ENCODE measurements at regions not wholly inside any gene's neighbourhood (a gene's known extent, or its start where the extent isn't known, plus 50 kb on each side); places are given as distances from the start of the nearest gene placed in this dataset.

DNA sequence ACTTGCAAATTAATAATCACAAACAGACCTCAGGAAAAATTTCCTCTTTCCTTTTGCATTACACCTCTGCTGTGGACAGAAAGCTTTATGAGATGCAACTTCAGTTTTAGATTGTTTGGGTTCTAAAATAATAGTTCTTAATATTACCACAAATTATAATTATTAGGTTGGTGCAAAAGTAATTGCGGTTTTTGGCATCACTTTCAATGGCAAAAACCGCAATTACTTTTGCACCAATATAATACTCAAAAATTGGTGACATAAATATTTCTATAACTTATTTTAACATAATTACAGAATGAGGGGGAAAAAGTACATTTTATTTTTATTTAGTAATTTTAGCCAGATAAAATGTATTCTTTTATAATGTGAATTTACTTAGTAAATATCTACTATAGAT is 804.4 kb upstream of the FAM98A start:
- no peak overlapping the region for H3K27ac Mint-ChIP-seq

DNA sequence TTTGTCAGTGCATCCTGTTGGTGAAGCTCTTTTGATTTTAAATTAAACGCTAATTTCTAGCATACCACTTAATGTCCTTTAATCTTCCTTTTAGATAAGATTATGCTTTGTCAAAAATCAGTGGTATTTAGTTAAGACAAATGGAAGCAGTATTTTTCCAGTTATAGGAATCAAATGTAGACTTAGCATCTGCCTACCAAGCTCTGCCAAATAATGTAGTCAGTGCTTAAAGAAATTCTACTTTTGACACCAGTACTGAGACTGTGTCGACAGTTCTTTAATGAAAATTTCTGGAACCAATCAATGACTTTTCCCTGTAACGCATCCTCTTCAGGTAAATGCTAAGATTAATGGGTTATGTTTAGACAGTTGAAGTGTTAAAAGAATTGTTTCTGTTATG is 803.3 kb upstream of the FAM98A start:
- Mint-ChIP-seq H3K27ac (no peak overlapping the region), H3K4me1 (no peaks in the 10 kb centered on the region), H3K4me3 (no peak overlapping the region), H3K9me3 (peaks cover 0 to 4% of the 10 kb centered on the region in 2 donors), H3K27me3 (no peaks in the 10 kb centered on the region)
- ATAC-seq (no peak), DNase-seq (no peak)

More for the DNA sequence above, 804.4 kb upstream of the FAM98A start:
- Mint-ChIP-seq H3K9me3 (peaks cover 0 to 4% of the 10 kb centered on the region in 2 donors), H3K4me1 (no peaks in the 10 kb centered on the region), H3K4me3 (no peak overlapping the region), H3K27me3 (no peaks in the 10 kb centered on the region)
- ATAC-seq (no peak), DNase-seq (no peak)

DNA sequence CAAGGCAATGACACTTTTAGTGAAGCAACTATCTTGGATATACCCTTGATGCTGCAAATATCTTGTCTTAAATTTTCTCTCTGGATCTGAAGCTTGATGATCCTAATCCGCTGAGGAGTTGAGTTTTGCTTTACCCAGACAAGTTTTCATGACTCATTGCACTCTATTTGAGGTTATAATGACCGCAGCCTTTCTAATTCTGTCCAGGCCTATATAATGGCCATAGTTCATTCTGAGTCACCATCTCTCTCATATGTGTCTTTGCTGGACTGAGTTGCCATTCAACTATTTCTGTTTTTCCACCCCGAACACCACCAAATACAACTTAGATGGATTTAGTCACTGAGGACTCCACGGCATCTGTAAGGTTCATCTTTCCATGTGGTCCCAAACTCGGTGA is 802.1 kb upstream of the FAM98A start:
- no peaks in the 10 kb centered on the region for H3K27me3 Mint-ChIP-seq

DNA sequence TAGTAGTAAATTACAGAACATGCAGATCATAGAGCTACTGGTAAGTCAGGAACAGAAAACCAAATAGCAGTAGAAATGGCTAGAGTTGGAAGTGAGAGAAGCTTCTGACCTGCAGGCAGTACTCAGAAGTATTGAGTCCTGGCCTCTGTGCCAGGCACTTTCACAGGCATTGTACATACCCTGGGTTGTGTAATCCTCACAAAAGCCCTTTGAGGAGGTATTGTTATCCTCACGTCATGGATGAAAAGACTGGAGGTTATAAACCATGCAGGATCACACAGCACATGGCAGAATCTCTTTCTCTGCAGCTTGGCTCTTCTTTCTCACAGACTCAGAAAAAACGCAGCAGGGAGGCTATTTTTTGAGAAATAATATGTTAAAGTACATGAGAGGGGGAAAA is 789.3 kb upstream of the FAM98A start:
- H3K27me3 Mint-ChIP-seq = no peaks in the 10 kb centered on the region
- H3K27ac Mint-ChIP-seq = no peak overlapping the region
- no peaks in the 10 kb centered on the region for H3K4me1 Mint-ChIP-seq
- H3K4me3 Mint-ChIP-seq = no peak overlapping the region
- ATAC-seq (no peak), DNase-seq (no peak)
- H3K9me3 Mint-ChIP-seq = peaks cover 8 to 17% of the 10 kb centered on the region in 2 donors

More for the DNA sequence above, 802.1 kb upstream of the FAM98A start:
- no peak overlapping the region for H3K27ac Mint-ChIP-seq
- DNase-seq (no peak), ATAC-seq (no peak)
- no peak overlapping the region for H3K4me3 Mint-ChIP-seq
- H3K9me3 Mint-ChIP-seq = peaks cover 2 to 4% of the 10 kb centered on the region in 2 donors
- no peaks in the 10 kb centered on the region for H3K4me1 Mint-ChIP-seq

DNA sequence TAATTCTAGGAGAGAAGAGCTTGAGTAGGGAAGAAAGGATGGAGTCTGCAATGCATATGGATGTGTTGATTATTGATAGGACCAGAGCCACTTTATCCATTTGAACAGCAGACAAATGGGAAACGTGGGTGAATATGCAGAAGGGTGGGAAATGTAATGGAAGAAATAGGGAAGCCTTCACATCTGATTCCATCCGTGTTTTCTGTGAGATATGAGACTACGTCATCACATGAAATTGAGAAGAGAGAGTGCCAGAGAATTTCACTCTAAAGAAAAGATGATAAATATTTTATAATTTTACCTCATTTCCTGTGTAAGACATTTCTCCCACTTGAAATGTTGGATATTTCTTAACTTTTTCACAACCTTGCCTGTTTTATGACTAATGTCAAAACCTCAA is 788.4 kb upstream of the FAM98A start:
- DNase-seq = no peak
- Mint-ChIP-seq H3K9me3 (peaks cover 8 to 17% of the 10 kb centered on the region in 2 donors), H3K27me3 (no peaks in the 10 kb centered on the region), H3K4me1 (no peaks in the 10 kb centered on the region), H3K27ac (no peak overlapping the region), H3K4me3 (no peak overlapping the region)
- ATAC-seq = no peak

DNA sequence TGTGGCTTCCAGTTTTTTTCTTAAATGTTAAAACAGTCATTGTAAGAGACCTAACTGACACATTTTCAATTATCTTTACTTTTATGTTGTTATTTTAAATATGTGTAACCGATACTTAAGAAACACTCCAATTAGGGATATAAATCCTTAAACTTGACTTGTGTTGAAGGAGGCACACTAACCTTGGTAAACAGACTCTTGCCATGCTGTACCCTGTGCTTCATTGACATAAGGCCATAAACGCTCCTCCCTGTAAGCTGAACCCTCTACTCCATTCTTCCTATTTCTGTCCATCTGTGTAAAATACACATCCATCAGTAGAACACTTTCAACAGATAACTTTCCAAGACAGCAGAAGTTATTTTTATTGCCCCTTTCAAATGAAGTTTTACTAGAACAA is 780.5 kb upstream of the FAM98A start:
- Mint-ChIP-seq H3K27ac (no peak overlapping the region), H3K4me1 (no peaks in the 10 kb centered on the region), H3K27me3 (no peaks in the 10 kb centered on the region), H3K4me3 (no peak overlapping the region), H3K9me3 (peaks cover 0 to 5% of the 10 kb centered on the region in 2 donors)
- DNase-seq (no peak), ATAC-seq (no peak)

DNA sequence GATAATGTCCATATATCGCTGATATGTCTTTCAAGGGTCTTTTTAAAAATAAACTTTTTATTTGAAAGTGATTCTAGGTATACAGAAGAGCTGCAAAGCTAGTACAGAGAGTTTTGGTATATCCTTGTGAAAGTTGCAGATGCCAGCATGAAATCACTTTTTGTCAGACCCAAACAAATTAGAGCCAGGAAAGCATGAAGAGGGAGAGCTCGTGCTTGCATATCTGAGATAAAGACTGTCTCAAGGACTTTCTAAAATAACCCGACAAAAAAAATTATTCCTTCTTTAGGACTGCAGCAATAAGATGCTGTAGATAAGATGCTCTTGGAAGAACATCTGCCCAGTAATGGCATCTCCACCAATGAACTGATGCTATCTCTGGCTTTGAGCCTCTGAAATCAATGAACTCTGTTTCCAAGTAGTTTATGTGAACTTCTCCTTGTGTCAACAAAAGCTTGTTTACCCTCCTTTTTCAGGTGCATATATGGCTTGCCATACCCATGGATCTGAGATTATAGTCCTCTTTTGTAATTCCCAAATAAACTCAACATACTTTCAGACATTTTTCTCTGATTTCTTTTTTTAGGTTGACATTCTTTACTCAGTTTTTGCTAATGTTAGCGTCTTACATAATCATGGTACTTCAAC is 774.6 kb upstream of the FAM98A start:
- H3K4me1 Mint-ChIP-seq = no peaks in the 10 kb centered on the region
- no peak overlapping the region for H3K27ac Mint-ChIP-seq
- no peak for ATAC-seq
- no peak overlapping the region for H3K4me3 Mint-ChIP-seq
- H3K27me3 Mint-ChIP-seq = no peaks in the 10 kb centered on the region
- DNase-seq = no peak
- peaks cover 0 to 4% of the 10 kb centered on the region in 2 donors for H3K9me3 Mint-ChIP-seq

DNA sequence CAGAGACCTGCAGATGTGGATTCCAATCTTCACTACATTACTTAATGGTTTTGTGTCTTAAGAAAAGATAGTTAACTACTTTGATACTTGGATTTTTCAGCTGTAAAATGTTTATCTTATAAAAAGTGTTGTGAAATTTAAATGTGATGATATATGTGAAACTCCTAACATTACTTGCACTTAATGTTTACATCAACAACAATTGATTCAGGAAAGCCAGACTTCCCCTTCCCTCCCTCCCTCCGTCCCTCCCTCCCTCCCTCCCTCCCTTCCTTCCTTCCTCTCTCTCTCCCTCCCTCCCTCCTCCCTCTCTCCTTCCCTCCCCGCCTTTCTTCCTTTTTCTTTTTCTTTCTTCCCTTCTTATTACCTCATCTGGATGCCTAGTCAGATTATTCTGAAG is 773.9 kb upstream of the FAM98A start:
- Mint-ChIP-seq H3K27ac (no peak overlapping the region), H3K4me3 (no peak overlapping the region), H3K4me1 (no peaks in the 10 kb centered on the region), H3K9me3 (peaks cover 0 to 4% of the 10 kb centered on the region in 2 donors), H3K27me3 (no peaks in the 10 kb centered on the region)
- no peak for DNase-seq
- no peak for ATAC-seq

DNA sequence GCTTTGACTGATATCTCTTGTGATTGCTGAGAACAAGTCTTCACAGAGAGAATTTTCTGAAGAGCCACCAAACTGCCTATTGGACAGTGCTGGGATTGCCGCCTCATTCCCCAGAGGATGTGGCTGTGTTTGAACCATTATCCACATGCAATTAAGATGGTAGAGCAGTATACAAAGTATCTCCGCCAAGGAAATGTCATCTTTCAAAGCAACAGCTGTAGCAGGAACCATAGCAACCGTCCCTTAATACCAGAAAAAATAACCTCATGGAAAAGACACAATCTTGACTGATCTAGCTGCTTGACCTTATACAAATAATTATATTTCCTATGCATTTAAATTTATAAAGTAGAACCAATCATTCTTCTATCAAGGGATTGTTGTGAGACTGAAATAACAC is 772.6 kb upstream of the FAM98A start:
- no peak for ATAC-seq
- Mint-ChIP-seq H3K4me1 (no peaks in the 10 kb centered on the region), H3K9me3 (no peaks in the 10 kb centered on the region), H3K27me3 (no peaks in the 10 kb centered on the region), H3K27ac (no peak overlapping the region), H3K4me3 (no peak overlapping the region)
- no peak for DNase-seq

DNA sequence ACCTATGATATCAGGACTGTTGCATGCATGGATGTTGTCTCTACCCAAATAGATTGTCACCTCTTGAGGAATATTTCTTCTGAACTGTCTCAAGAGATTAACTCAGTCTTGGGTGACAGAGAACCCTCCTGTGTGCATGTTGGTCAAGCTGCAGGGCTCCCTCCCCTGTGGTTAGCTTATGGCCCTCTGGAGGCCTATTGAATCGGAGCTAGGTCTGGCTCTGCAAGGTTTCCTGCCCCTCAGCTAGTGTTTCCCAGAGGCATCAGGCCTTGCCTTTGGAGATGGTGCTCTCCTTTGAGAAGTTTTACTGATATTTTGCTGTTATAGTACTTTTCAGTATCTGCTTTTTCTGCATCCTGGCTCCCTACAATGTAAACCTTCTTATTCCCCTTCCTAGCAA is 769.2 kb upstream of the FAM98A start:
- no peak overlapping the region for H3K4me3 Mint-ChIP-seq
- no peak overlapping the region for H3K27ac Mint-ChIP-seq
- DNase-seq (no peak), ATAC-seq (no peak)
- no peaks in the 10 kb centered on the region for H3K9me3 Mint-ChIP-seq
- no peaks in the 10 kb centered on the region for H3K4me1 Mint-ChIP-seq
- H3K27me3 Mint-ChIP-seq = no peaks in the 10 kb centered on the region

DNA sequence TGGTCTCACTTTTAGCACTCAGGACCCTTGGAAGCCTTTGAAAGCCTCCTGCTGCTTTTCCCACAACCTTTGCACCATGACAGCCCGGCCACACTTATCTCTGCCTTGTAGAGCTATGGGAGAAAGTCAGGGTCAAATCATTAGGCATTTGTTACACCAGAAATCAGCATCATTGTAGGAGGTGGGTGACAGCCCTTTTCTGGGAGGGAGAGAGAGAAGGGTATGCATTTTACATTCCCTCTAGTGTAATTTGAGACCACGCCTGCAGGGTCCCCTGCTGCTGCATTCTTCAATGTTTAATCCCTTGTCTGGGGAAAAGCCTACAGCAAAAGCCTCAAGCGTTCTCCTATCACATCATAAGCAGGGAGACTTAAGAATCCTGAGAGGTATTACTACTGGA is 766.8 kb upstream of the FAM98A start:
- H3K9me3 Mint-ChIP-seq = no peaks in the 10 kb centered on the region
- no peak for ATAC-seq
- no peaks in the 10 kb centered on the region for H3K27me3 Mint-ChIP-seq
- H3K27ac Mint-ChIP-seq = no peak overlapping the region
- no peak for DNase-seq
- no peak overlapping the region for H3K4me3 Mint-ChIP-seq
- H3K4me1 Mint-ChIP-seq = no peaks in the 10 kb centered on the region

DNA sequence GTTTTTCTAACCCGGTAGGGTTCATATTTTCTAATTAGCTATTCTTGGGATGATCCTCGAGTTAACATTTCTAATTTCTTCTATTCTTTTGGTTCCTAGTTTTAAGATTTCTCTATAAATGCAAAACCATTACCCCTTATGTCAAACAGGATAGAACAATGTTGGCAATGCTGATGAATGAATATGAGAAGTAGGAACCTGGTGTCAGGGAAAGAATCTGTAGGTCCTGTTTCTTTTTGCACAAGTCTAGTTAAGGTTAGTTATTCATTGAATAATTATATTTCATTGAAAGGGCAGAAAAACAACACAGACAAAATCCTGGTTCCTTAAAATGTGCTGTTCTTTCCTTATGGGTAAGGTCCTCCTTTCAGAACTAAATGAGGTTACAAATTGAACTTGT is 766.4 kb upstream of the FAM98A start:
- ATAC-seq = no peak
- Mint-ChIP-seq H3K9me3 (no peaks in the 10 kb centered on the region), H3K27ac (no peak overlapping the region), H3K4me1 (no peaks in the 10 kb centered on the region), H3K27me3 (no peaks in the 10 kb centered on the region), H3K4me3 (no peak overlapping the region)
- DNase-seq = no peak

DNA sequence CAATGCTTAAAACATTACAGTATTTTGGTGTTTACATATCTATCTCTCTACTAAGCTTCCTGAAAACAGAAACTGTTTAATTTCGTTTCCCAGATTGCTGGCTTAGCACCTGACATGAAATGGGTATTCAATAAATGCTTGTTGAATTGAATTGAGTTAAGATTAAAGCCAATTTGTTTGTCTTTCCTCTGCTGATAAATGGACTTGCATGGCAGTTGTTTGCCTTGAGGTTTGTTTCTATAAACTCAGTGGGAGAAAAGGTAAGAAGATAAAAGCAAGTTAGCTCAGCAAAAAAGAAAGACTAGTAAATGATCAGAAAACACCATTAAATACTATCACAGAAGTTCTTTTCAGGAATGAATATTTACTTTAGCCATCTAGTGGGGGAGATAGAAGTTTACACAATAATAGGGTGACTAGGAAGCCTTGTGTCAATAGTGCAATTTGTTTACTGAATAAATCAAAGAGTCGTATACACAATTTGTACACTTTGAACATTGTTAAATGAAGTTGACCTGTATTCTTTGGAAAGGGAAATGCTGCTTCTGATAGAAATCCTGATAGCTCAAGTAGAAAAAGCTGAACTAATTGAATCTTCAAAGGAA is 754.5 kb upstream of the FAM98A start:
- Mint-ChIP-seq H3K27me3 (no peaks in the 10 kb centered on the region), H3K27ac (no peak overlapping the region), H3K4me1 (no peaks in the 10 kb centered on the region), H3K4me3 (no peak overlapping the region), H3K9me3 (peaks cover 0 to 11% of the 10 kb centered on the region in 2 donors)
- DNase-seq = no peak
- no peak for ATAC-seq

DNA sequence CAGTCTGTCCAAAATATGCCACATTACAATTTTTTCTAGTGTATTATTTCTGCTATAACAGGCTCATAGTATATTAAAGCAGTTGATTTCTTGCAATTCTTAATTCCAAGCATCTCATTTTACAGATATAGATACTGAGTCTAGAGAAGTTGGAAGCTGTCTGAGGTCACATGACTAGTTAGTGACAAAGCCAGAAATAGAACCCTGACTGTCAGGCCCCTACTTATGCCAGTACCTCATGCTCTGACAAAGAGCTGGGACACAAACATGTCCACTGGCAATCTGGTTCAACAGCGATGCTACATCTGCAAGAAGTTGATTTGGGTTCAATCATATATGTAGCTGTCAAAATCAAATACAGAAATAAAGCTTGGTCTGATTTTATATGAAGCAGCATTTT is 750.4 kb upstream of the FAM98A start:
- no peaks in the 10 kb centered on the region for H3K9me3 Mint-ChIP-seq
- ATAC-seq = no peak
- H3K27me3 Mint-ChIP-seq = no peaks in the 10 kb centered on the region
- no peak for DNase-seq
- H3K4me1 Mint-ChIP-seq = no peaks in the 10 kb centered on the region
- H3K4me3 Mint-ChIP-seq = no peak overlapping the region
- no peak overlapping the region for H3K27ac Mint-ChIP-seq

DNA sequence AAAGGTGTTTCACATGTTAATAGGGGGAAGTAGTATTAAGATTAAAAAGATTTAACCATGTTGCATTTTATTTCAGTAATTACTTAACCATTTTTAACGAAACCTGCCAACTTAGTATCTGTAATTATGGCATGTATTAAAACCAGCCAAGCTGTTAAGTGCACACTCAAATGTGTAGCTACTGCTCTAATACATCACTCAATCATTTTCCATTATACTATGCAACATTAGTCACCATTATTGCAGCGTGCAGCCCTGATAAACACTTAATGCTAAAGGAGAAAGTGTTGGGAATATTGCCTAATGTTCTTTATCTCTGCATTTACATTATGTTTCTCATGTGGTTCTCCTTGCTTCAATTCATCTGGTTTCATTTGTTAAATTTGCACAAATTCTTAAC is 745.9 kb upstream of the FAM98A start:
- Mint-ChIP-seq H3K4me1 (no peaks in the 10 kb centered on the region), H3K4me3 (no peak overlapping the region)

DNA sequence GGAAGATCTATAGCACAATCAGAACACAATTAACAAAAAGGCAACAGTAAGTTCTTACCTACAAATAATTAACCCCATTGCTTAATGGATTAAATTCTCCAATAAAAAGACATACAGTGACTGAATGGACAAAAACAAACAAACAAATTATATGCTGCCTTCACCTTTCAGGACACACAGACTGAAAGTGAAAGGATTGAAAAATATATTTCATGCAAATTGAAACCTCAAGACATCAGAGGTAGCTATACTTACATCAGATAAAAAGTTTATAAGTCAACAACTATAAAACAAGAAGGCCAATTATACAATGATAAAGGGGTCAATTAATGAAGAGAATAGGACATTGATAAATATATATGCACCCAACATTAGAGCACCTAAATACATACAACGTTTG is 741.2 kb upstream of the FAM98A start:
- Mint-ChIP-seq H3K4me3 (no peak overlapping the region), H3K27me3 (no peaks in the 10 kb centered on the region), H3K27ac (no peak overlapping the region), H3K9me3 (peaks cover 4 to 18% of the 10 kb centered on the region in 2 donors), H3K4me1 (no peaks in the 10 kb centered on the region)
- DNase-seq (no peak), ATAC-seq (no peak)

More for the DNA sequence above, 745.9 kb upstream of the FAM98A start:
- Mint-ChIP-seq H3K27me3 (no peaks in the 10 kb centered on the region), H3K9me3 (peaks cover 4 to 18% of the 10 kb centered on the region in 2 donors), H3K27ac (no peak overlapping the region)
- DNase-seq (no peak), ATAC-seq (no peak)

DNA sequence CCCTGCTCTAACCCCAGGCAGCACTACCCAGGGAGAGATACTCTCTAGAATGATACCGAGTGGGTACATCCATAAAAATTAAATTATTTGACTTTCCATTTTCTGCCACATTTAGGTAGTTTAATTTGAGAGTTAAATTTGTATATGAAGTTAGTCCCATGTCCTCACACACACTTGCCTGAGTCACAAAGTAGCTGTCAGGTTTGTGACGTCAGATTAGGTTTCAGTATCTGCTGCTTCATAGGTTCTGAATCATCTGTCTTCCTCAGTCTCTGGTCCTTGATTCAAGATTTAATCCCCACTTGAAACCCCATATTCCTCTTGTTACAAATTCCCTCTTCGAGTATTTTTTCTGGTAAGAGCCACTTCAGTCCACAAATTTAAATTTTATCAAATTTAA is 738.6 kb upstream of the FAM98A start:
- peaks cover 4 to 25% of the 10 kb centered on the region in 2 donors for H3K9me3 Mint-ChIP-seq
- H3K4me1 Mint-ChIP-seq = no peaks in the 10 kb centered on the region
- ATAC-seq (no peak), DNase-seq (no peak)
- no peak overlapping the region for H3K27ac Mint-ChIP-seq
- no peaks in the 10 kb centered on the region for H3K27me3 Mint-ChIP-seq
- H3K4me3 Mint-ChIP-seq = no peak overlapping the region

Data from stimulated activated naive CD8-positive, alpha-beta T cell treated with anti-CD3 and anti-CD28 coated beads, Interleukin-15, amount 100 ng/mL, for 72 hours (primary cell).